SK-N-SH (cell line): ENCODE measurements at regions not wholly inside any gene's neighbourhood (a gene's known extent, or its start where the extent isn't known, plus 50 kb on each side); places are given as distances from the start of the nearest gene placed in this dataset.

ENCODE experiments used
- CTCF ChIA-PET: fragments of 300-600, 350-600 bp; formaldehyde crosslinking; extraction: SDS; loops from one replicate; lab custom pipeline; 2021; lab: Yijun Ruan, JAX
- POLR2A ChIA-PET: fragments of 350-600 bp; sonication (Branson Sonifier 250); formaldehyde crosslinking; extraction: SDS; loops from one replicate; lab custom pipeline; 2020; ENCODE audit warnings: antibody characterized with exemption, inconsistent platforms; lab: Yijun Ruan, JAX
- DNase-seq: peaks from one replicate; pipeline ENCODE4 v3.0.0; 2012
- H2AFZ ChIP-seq: fragments of 200-600 bp; sonication (generic); 2 replicates; pipeline ENCODE4 v1.8.1; 2016; ENCODE audit warnings: antibody characterized with exemption, mild to moderate bottlenecking, low read depth
- H3F3A ChIP-seq: fragments of 200-600 bp; sonication (generic); replicated peaks from 2 replicates; pipeline ENCODE3; 2016; ENCODE audit warnings: antibody characterized with exemption, mild to moderate bottlenecking; ENCODE audit not compliant: insufficient read depth
- H3K27ac ChIP-seq, 2 experiments: fragments of 200-500 bp in 1 of 2; fragments of 200-600 bp in 1 of 2; sonication (Bioruptor generic) in 1 of 2; sonication (generic), shearing (Covaris generic) in 1 of 2; 2 replicates each; pipeline versions ENCODE4 v1.5.1 to v1.6.1; 2014 to 2016; ENCODE audit warnings: low read depth in 2 of 2, inconsistent platforms in 1 of 2, low read length in 1 of 2, mild to moderate bottlenecking in 1 of 2, mixed read lengths in 1 of 2
- H3K27me3 ChIP-seq: fragments of 200-600 bp; sonication (generic), shearing (Covaris generic); 2 replicates; pipeline ENCODE4 v1.6.1; 2016; ENCODE audit warnings: mixed run types; ENCODE audit not compliant: insufficient read depth
- H3K36me3 ChIP-seq, 2 experiments: fragments of 200-500 bp in 1 of 2; fragments of 200-600 bp in 1 of 2; sonication (Bioruptor generic) in 1 of 2; sonication (generic) in 1 of 2; replicated peaks in 1 of 2; 2 replicates each; pipeline versions ENCODE3 to v1.5.1; 2014 to 2016; ENCODE audit warnings: low read length in 1 of 2, mild to moderate bottlenecking in 1 of 2; ENCODE audit not compliant: insufficient read depth in 2 of 2, control insufficient read depth in 1 of 2
- H3K4me1 ChIP-seq, 2 experiments: fragments of 200-500 bp in 1 of 2; fragments of 200-600 bp in 1 of 2; sonication (Bioruptor generic) in 1 of 2; sonication (generic), shearing (Covaris generic) in 1 of 2; 2 replicates each; pipeline versions ENCODE4 v1.5.1 to v1.6.1; 2014 to 2016; ENCODE audit warnings: low read depth in 1 of 2, low read length in 1 of 2, mixed run types in 1 of 2; ENCODE audit not compliant: insufficient read depth in 2 of 2, control insufficient read depth in 1 of 2
- H3K4me2 ChIP-seq: fragments of 200-600 bp; sonication (generic), shearing (Covaris generic); 2 replicates; pipeline ENCODE4 v1.6.1; 2017; ENCODE audit warnings: mixed run types
- H3K4me3 ChIP-seq, 2 experiments: fragments of 200-500 bp in 1 of 2; fragments of 200-600 bp in 1 of 2; sonication (Bioruptor generic) in 1 of 2; sonication (generic), shearing (Covaris generic) in 1 of 2; 2 replicates each; pipeline versions ENCODE4 v1.5.1 to v1.8.1; 2014 to 2016; ENCODE audit warnings: low read depth in 2 of 2, inconsistent platforms in 1 of 2, low read length in 1 of 2, mild to moderate bottlenecking in 1 of 2, mixed read lengths in 1 of 2, moderate library complexity in 1 of 2
- H3K79me2 ChIP-seq: fragments of 200-600 bp; sonication (generic); 2 replicates; pipeline ENCODE4 v1.8.1; 2017; ENCODE audit warnings: mild to moderate bottlenecking; ENCODE audit not compliant: insufficient read depth
- H3K9ac ChIP-seq: fragments of 200-600 bp; sonication (generic); 2 replicates; pipeline ENCODE4 v1.6.1; 2017; ENCODE audit warnings: mixed run types
- H3K9me2 ChIP-seq: fragments of 200-600 bp; sonication (generic); 2 replicates; pipeline ENCODE4 v1.6.1; 2017; ENCODE audit warnings: mixed run types
- H3K9me3 ChIP-seq: fragments of 200-600 bp; sonication (generic); 2 replicates; pipeline ENCODE4 v1.6.1; 2017; ENCODE audit warnings: mixed run types, mild to moderate bottlenecking, moderate library complexity
- H4K20me1 ChIP-seq: fragments of 200-600 bp; sonication (generic); 2 replicates; pipeline ENCODE4 v1.6.1; 2017; ENCODE audit warnings: mild to moderate bottlenecking, mixed run types; ENCODE audit not compliant: insufficient read depth
- CHD2 ChIP-seq: fragments of 150-350 bp; IDR thresholded peaks from 2 replicates; pipeline ENCODE4 v1.6.1; 2018; ENCODE audit warnings: low read length; ENCODE audit not compliant: partially characterized antibody
- ELF1 ChIP-seq: IDR thresholded peaks from 2 replicates; pipeline ENCODE4 v1.4.0; 2012
- EZH2phosphoT487 ChIP-seq: fragments of 200-600 bp; sonication (generic); IDR thresholded peaks from 2 replicates; pipeline ENCODE4 v1.6.1; 2017; ENCODE audit warnings: low read depth, mixed run types, mild to moderate bottlenecking, antibody characterized with exemption, moderate library complexity, borderline replicate concordance
- FOXM1 ChIP-seq: IDR thresholded peaks from 2 replicates; pipeline ENCODE4 v1.4.0; 2012; ENCODE audit warnings: low read depth, mild to moderate bottlenecking
- GATA2 ChIP-seq: sonication (generic); formaldehyde crosslinking; IDR thresholded peaks from 2 replicates; pipeline ENCODE4 v1.5.0; 2020; ENCODE audit warnings: mild to moderate bottlenecking, missing genetic modification reagents
- MEF2A ChIP-seq: IDR thresholded peaks from 2 replicates; pipeline ENCODE4 v1.4.0; 2012; ENCODE audit warnings: low read depth, borderline replicate concordance
- MXI1 ChIP-seq: IDR thresholded peaks from 2 replicates; pipeline ENCODE4 v1.6.1; 2012; ENCODE audit warnings: mild to moderate bottlenecking, low read depth, low read length, improper control_type of control experiment
- NFIC ChIP-seq: IDR thresholded peaks from 2 replicates; pipeline ENCODE4 v1.4.0; 2012; ENCODE audit warnings: borderline replicate concordance
- POLR2AphosphoS5 ChIP-seq: IDR thresholded peaks from 2 replicates; pipeline ENCODE4 v1.6.1; 2012; ENCODE audit warnings: low read depth, low read length
- RCOR1 ChIP-seq: fragments of 150-350 bp; IDR thresholded peaks from 2 replicates; pipeline ENCODE4 v1.6.1; 2017; ENCODE audit warnings: antibody characterized with exemption, low read length
- RXRA ChIP-seq: IDR thresholded peaks from 2 replicates; pipeline ENCODE4 v1.4.0; 2012; ENCODE audit warnings: low read depth, mild to moderate bottlenecking, borderline replicate concordance
- SMC3 ChIP-seq: IDR thresholded peaks from 2 replicates; pipeline ENCODE4 v1.6.1; 2012; ENCODE audit warnings: low read depth, low read length, improper control_type of control experiment
- TEAD4 ChIP-seq: IDR thresholded peaks from 2 replicates; pipeline ENCODE4 v1.4.0; 2012; ENCODE audit warnings: mild to moderate bottlenecking, borderline replicate concordance; ENCODE audit not compliant: insufficient read depth
- WGBS: methylation state at CpG from one replicate; pipeline ENCODE4 v1.1.6; 2017; ENCODE audit warnings: low lambda C conversion rate; 5-methylcytosine and 5-hydroxymethylcytosine counted together
- TF ChIP-seq, protein P1 (sequence below): IDR thresholded peaks from 2 replicates; pipeline ENCODE4 v1.4.0; 2012; ENCODE audit warnings: low read depth, borderline replicate concordance
- TF ChIP-seq, protein P2 (sequence below): IDR thresholded peaks from 2 replicates; pipeline ENCODE4; 2012
- TF ChIP-seq, protein P3 (sequence below): IDR thresholded peaks from 2 replicates; pipeline ENCODE4 v1.4.0; 2012; ENCODE audit warnings: low read depth, borderline replicate concordance
- TF ChIP-seq, protein P4 (sequence below): IDR thresholded peaks from 2 replicates; pipeline ENCODE4 v1.4.0; 2012; ENCODE audit warnings: low read depth

DNA sequence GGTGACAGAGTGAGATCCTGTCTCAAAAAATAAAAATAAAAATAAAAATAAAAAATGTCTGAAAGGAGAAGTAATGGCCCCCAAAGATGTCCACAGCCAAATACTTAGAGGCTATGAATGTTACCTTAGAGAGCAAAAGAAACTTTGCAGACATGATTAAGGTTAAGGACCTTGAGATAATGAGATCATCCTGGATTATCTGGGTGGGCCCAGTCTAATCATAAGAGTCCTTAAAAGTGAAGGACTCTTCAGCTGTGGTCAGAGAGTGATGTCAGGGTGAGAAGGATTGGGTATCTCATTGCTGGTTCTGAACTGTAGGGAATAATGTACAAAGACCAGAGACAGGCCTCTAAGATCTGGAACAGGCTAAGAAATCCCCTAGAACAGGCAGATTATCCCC is 84.9 kb upstream of the POU1F1 start (continued):
- TF ChIP-seq, protein P1, sequence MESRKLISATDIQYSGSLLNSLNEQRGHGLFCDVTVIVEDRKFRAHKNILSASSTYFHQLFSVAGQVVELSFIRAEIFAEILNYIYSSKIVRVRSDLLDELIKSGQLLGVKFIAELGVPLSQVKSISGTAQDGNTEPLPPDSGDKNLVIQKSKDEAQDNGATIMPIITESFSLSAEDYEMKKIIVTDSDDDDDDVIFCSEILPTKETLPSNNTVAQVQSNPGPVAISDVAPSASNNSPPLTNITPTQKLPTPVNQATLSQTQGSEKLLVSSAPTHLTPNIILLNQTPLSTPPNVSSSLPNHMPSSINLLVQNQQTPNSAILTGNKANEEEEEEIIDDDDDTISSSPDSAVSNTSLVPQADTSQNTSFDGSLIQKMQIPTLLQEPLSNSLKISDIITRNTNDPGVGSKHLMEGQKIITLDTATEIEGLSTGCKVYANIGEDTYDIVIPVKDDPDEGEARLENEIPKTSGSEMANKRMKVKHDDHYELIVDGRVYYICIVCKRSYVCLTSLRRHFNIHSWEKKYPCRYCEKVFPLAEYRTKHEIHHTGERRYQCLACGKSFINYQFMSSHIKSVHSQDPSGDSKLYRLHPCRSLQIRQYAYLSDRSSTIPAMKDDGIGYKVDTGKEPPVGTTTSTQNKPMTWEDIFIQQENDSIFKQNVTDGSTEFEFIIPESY: no peak
- TF ChIP-seq, protein P2, sequence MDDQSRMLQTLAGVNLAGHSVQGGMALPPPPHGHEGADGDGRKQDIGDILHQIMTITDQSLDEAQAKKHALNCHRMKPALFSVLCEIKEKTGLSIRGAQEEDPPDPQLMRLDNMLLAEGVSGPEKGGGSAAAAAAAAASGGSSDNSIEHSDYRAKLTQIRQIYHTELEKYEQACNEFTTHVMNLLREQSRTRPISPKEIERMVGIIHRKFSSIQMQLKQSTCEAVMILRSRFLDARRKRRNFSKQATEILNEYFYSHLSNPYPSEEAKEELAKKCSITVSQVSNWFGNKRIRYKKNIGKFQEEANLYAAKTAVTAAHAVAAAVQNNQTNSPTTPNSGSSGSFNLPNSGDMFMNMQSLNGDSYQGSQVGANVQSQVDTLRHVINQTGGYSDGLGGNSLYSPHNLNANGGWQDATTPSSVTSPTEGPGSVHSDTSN: no peak
- TF ChIP-seq POLR2AphosphoS5 (no peak), TEAD4 (no peak)

DNA sequence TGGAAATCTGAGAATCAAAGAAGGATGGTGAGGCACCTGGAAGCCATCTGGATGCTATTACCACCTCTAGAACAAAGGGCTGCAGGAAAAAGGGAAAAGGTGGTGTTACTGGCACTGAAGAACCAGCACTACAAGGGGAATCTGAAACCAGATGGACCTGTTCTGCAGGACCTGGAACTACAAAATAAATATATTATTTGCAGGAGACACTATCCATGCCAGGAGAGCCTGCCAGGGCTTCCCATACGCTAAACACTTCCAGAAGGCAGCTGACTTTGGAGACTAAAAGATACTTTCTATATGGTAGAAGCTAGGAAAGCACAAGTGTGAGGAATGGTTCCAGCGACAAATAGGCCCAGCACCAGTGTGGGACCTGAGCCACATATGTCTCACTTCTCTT is 83.4 kb upstream of the POU1F1 start:
- Histone ChIP-seq H3K4me2 (no peak overlapping the region), H3K27me3 (peaks cover 12% of the 10 kb centered on the region), H3K4me3 (no peak overlapping the region), H3K4me1 (no peaks in the 10 kb centered on the region), H3K79me2 (no peaks in the 10 kb centered on the region), H3K9ac (no peak overlapping the region), H2AFZ (no peak overlapping the region), H3F3A (no peaks in the 10 kb centered on the region), H3K27ac (no peak overlapping the region), H3K9me3 (no peaks in the 10 kb centered on the region), H4K20me1 (no peaks in the 10 kb centered on the region), H3K36me3 (no peaks in the 10 kb centered on the region), H3K9me2 (no peaks in the 10 kb centered on the region)
- no peak for DNase-seq
- CTCF ChIA-PET: no interaction called here
- 32% methylated on average over 2 of the region's 2 CpGs for WGBS
- TF ChIP-seq NFIC (no peak), FOXM1 (no peak), RXRA (no peak), ELF1 (no peak), SMC3 (no peak), GATA2 (no peak), CHD2 (no peak), EZH2phosphoT487 (no peak), MEF2A (no peak), RCOR1 (no peak), MXI1 (no peak), TEAD4 (no peak)
- TF ChIP-seq, protein P3, sequence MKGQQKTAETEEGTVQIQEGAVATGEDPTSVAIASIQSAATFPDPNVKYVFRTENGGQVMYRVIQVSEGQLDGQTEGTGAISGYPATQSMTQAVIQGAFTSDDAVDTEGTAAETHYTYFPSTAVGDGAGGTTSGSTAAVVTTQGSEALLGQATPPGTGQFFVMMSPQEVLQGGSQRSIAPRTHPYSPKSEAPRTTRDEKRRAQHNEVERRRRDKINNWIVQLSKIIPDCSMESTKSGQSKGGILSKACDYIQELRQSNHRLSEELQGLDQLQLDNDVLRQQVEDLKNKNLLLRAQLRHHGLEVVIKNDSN: no peak
- TF ChIP-seq, protein P4, sequence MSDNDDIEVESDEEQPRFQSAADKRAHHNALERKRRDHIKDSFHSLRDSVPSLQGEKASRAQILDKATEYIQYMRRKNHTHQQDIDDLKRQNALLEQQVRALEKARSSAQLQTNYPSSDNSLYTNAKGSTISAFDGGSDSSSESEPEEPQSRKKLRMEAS: no peak
- POLR2A ChIA-PET: no interaction called here
